Astrocyte (in vitro differentiated cells and primary cell): ENCODE measurements at regions not wholly inside any gene's neighbourhood (a gene's known extent, or its start where the extent isn't known, plus 50 kb on each side); places are given as distances from the start of the nearest gene placed in this dataset.

Experiments
- CTCF ChIP-seq: IDR thresholded peaks from 2 replicates; pipeline ENCODE4 v1.5.1; 2011; ENCODE audit warnings: low read depth, mild to moderate bottlenecking, inconsistent platforms, low read length, moderate library complexity; ENCODE audit not compliant: insufficient read depth
- EZH2 ChIP-seq: IDR thresholded peaks from 2 replicates; pipeline ENCODE4 v1.6.1; 2012; ENCODE audit warnings: mild to moderate bottlenecking, low read length, inconsistent platforms; ENCODE audit not compliant: insufficient read depth

- TF ChIP-seq CTCF (peak; percentile 6), EZH2 (no peak)
Measured at GRCh38 chr9:106286249-106286648, 576.7 kb upstream of the ZNF462 start.
